ENCODE measurements at regions not wholly inside any gene's neighbourhood (a gene's known extent, or its start where the extent isn't known, plus 50 kb on each side); places are given as distances from the start of the nearest gene placed in this dataset.

DNA sequence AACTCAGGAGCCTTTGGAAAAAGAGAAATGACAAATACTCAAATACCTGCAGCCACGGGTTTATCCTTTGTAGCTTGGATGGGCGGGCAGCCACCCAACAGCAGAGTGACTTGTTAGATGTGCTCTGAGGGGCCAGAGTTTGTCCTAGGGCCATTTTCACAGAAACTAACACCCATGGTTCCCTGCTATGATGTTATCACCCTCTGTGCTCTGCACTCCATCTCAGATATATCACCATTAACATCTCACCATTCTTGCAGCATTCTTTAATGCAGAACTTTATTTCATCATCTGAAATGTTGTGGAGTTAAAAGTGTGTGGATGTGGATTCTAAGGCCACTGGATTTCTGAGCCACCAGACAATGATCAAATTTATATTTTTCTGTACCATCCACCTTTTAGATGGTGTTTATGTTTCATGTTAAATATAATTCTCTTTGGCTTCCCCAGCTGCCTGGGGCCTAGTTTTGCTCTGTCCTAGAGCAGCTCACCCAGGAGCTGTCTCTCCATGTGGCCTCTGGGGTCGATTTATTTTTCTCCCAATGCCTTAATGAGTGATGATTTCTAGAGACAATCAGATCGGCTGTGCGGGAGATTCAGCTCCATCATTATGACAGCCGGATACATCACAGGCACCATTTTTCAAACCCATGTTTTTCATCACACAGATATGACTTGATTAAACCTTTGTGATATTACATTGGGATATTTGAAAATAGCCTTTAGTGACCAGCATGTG lies 380.8 kb downstream of the BCOR start:
- ATAC-seq: no peak
- intact Hi-C loops (cut with DNase I): no loop called here
- DNase-seq (ENCODE audit: missing footprints): no peak

GRCh38 chrX:39718981-39719380 lies 378.8 kb downstream of the BCOR start:
- intact Hi-C loops (cut with DNase I): no loop called here
- no peak for DNase-seq (ENCODE audit: missing footprints)
- no peak for ATAC-seq

- ATAC-seq: no peak
- intact Hi-C loops (cut with DNase I): loop anchor here (10.0 kb wide), 1 partner anchor 56 kb away; no protein-coding TSS in a partner anchor
Observed at GRCh38 chrX:39720945-39721344, 376.8 kb downstream of the BCOR start.

DNA sequence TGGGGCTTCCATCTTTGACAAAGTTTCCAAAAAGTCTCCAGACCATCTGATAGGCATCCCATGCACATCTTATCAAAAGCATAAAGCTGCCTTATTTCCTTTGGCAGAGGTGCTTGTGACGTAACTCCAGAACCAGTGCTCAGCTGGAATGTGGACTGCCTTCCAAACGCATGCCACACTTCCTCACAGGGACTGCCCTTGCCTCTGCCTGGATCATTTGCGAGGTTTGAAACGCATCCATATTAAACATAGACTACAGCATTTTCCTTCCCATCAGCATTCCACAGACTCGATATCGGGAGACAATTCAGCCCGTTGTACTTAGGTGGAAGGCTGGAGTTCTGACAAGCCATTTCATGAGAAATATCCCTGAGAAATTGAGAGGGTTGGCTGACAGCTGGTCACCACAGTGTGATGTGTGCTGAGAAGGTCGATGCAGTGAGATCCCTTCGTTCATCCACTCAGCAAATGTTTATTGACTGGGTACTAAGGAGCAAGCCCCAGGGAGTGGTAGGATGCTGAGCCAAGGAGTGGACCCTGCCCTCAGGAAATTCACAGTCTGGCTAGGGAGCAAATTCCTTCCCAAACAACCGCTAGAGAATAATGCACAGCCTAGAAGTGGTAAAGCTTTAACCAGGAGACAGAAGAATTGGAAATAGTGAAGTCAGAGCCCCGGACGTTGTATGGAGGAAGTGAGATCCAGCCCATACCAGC lies 376.0 kb downstream of the BCOR start:
- no peak for DNase-seq (ENCODE audit: missing footprints)
- ATAC-seq: peak; percentile 41
- intact Hi-C loops (cut with DNase I): loop anchor here (10.0 kb wide), 1 partner anchor 57 kb away; no protein-coding TSS in a partner anchor

More at GRCh38 chrX:39720945-39721344, 376.8 kb downstream of the BCOR start:
- no peak for DNase-seq (ENCODE audit: missing footprints)

GRCh38 chrX:39724544-39724943 lies 373.2 kb downstream of the BCOR start:
- DNase-seq (ENCODE audit: missing footprints) (no peak), ATAC-seq (no peak)
- intact Hi-C loops (cut with DNase I): loop anchor here (10.0 kb wide), 1 partner anchor 60 kb away; no protein-coding TSS in a partner anchor

GRCh38 chrX:39725114-39725513 lies 372.6 kb downstream of the BCOR start:
- intact Hi-C loops (cut with DNase I): loop anchor here (10.0 kb wide), 1 partner anchor 60 kb away; no protein-coding TSS in a partner anchor
- ATAC-seq: no peak
- no peak for DNase-seq (ENCODE audit: missing footprints)

GRCh38 chrX:39725928-39726619 lies 371.7 kb downstream of the BCOR start:
- ATAC-seq: peak; percentile 81
- no peak for DNase-seq (ENCODE audit: missing footprints)
- intact Hi-C loops (cut with DNase I): loop anchor here (10.0 kb wide), 1 partner anchor 61 kb away; no protein-coding TSS in a partner anchor

DNA sequence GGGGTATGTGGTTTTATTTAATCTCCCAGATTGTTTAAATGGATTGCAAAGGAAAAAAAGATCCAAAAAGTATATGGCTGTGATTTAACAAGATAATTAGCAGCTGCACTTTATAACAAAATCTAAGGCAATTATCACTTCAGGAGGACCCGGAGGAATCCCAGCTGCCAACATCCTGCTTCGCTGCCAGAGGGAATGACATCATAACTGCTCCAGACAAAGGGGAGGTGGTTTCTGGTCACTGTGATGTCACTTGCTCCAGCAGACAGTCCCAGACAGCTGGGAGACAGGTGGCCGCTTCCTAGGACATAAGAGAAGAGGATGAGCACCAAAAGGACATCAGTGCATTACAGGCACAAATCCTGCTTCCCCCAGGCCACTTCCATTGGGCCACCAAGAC lies 371.0 kb downstream of the BCOR start:
- ATAC-seq: peak; percentile 58
- intact Hi-C loops (cut with DNase I): loop anchor here (10.0 kb wide), 1 partner anchor 62 kb away; no protein-coding TSS in a partner anchor
- DNase-seq (ENCODE audit: missing footprints): no peak

DNA sequence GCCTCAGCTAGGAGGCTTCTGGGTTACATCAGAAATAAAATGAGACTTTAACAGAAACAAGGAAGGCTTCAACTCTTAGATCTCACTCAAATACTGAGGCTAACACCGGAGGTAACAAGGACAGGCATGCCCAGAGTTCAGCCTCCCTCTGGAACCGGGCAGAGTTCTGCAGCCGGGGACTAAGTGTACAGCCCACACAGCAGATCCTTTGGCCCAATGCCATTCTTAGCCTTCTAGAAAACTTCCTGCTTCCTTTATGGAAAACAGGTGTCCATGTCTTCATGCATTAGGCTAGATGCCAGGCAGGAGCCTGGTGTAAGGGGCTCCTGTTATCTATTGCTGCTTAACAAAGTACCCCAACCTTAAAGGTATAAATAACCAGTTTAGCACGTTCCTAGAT lies 369.7 kb downstream of the BCOR start:
- no peak for DNase-seq (ENCODE audit: missing footprints)
- peak; percentile 38 for ATAC-seq
- intact Hi-C loops (cut with DNase I): loop anchor here (10.0 kb wide), 1 partner anchor 63 kb away; no protein-coding TSS in a partner anchor

GRCh38 chrX:39728852-39729598 lies 368.7 kb downstream of the BCOR start:
- intact Hi-C loops (cut with DNase I): loop anchor here (10.0 kb wide), 1 partner anchor 64 kb away; no protein-coding TSS in a partner anchor
- ATAC-seq (no peak), DNase-seq (ENCODE audit: missing footprints) (no peak)

- ATAC-seq: no peak
- intact Hi-C loops (cut with DNase I): loop anchor here (5.0 to 10.0 kb wide), 6 partner anchors 65 to 537 kb away; partner anchors contain the start of gene BCOR
- DNase-seq (ENCODE audit: missing footprints): no peak
Observed at GRCh38 chrX:39729981-39730661, 367.6 kb downstream of the BCOR start.

- intact Hi-C loops (cut with DNase I): loop anchor here (5.0 to 10.0 kb wide), 5 partner anchors 82 to 537 kb away; partner anchors contain the start of gene BCOR
- ATAC-seq (peak; percentile 82), DNase-seq (ENCODE audit: missing footprints) (peak; percentile 70)
Observed at GRCh38 chrX:39730662-39731329, 367.0 kb downstream of the BCOR start.

- ATAC-seq (no peak), DNase-seq (ENCODE audit: missing footprints) (no peak)
- intact Hi-C loops (cut with DNase I): loop anchor here (5.0 to 10.0 kb wide), 5 partner anchors 81 to 536 kb away; partner anchors contain the start of gene BCOR
Observed at GRCh38 chrX:39731330-39731667, 366.5 kb downstream of the BCOR start.

- DNase-seq (ENCODE audit: missing footprints): peak; percentile 68
- ATAC-seq: peak; percentile 33
- intact Hi-C loops (cut with DNase I): loop anchor here (5.0 to 10.0 kb wide), 5 partner anchors 81 to 536 kb away; partner anchors contain the start of gene BCOR
Observed at GRCh38 chrX:39731735-39732134, 366.0 kb downstream of the BCOR start.

- ATAC-seq (no peak), DNase-seq (ENCODE audit: missing footprints) (no peak)
- intact Hi-C loops (cut with DNase I): loop anchor here (5.0 to 10.0 kb wide), 5 partner anchors 79 to 534 kb away; partner anchors contain the start of gene BCOR
Observed at GRCh38 chrX:39733745-39734144, 364.0 kb downstream of the BCOR start.

GRCh38 chrX:39734174-39734776 lies 363.5 kb downstream of the BCOR start:
- no peak for ATAC-seq
- no peak for DNase-seq (ENCODE audit: missing footprints)
- intact Hi-C loops (cut with DNase I): loop anchor here (5.0 to 10.0 kb wide), 5 partner anchors 78 to 533 kb away; partner anchors contain the start of gene BCOR
